ENCODE measurements at regions not wholly inside any gene's neighbourhood (a gene's known extent, or its start where the extent isn't known, plus 50 kb on each side); places are given as distances from the start of the nearest gene placed in this dataset.

- no peak for DNase-seq
- Histone ChIP-seq H3K27me3 (no peaks in the 10 kb centered on the region), H3K9me3 (no peaks in the 10 kb centered on the region), H3K36me3 (no peaks in the 10 kb centered on the region), H3K4me3 (no peak overlapping the region)
Observed at GRCh38 chr1:88029899-88030298, 654.2 kb upstream of the PKN2 start.

- DNase-seq = no peak
- Histone ChIP-seq H3K36me3 (no peaks in the 10 kb centered on the region), H3K9me3 (peaks cover 18% of the 10 kb centered on the region), H3K27me3 (no peaks in the 10 kb centered on the region), H3K4me3 (no peak overlapping the region)
Observed at GRCh38 chr1:88035578-88035977, 648.5 kb upstream of the PKN2 start.

- no peaks in the 10 kb centered on the region for H3K36me3 ChIP-seq
- no peak for DNase-seq
- H3K4me3 ChIP-seq = no peak overlapping the region
- H3K27me3 ChIP-seq = no peaks in the 10 kb centered on the region
- peaks cover 21% of the 10 kb centered on the region for H3K9me3 ChIP-seq
Observed at GRCh38 chr1:88036345-88037014, 647.6 kb upstream of the PKN2 start.

GRCh38 chr1:88039240-88039639 lies 644.8 kb upstream of the PKN2 start:
- Histone ChIP-seq H3K36me3 (no peaks in the 10 kb centered on the region), H3K4me3 (no peak overlapping the region), H3K9me3 (peaks cover 21% of the 10 kb centered on the region), H3K27me3 (no peaks in the 10 kb centered on the region)
- DNase-seq = no peak

GRCh38 chr1:88043834-88044233 lies 640.2 kb upstream of the PKN2 start:
- Histone ChIP-seq H3K27me3 (no peaks in the 10 kb centered on the region), H3K4me3 (no peak overlapping the region), H3K36me3 (no peaks in the 10 kb centered on the region), H3K9me3 (peaks cover 15% of the 10 kb centered on the region)
- no peak for DNase-seq

- no peaks in the 10 kb centered on the region for H3K36me3 ChIP-seq
- no peak for DNase-seq
Observed at GRCh38 chr1:88052167-88052566, 631.9 kb upstream of the PKN2 start.

GRCh38 chr1:88053065-88053464 lies 631.0 kb upstream of the PKN2 start:
- H3K36me3 ChIP-seq = no peaks in the 10 kb centered on the region
- no peak overlapping the region for H3K4me3 ChIP-seq
- H3K27me3 ChIP-seq = no peaks in the 10 kb centered on the region
- no peaks in the 10 kb centered on the region for H3K9me3 ChIP-seq
- DNase-seq = no peak

More at GRCh38 chr1:88052167-88052566, 631.9 kb upstream of the PKN2 start:
- Histone ChIP-seq H3K4me3 (no peak overlapping the region), H3K9me3 (no peaks in the 10 kb centered on the region), H3K27me3 (no peaks in the 10 kb centered on the region)

GRCh38 chr1:88056881-88057280 lies 627.2 kb upstream of the PKN2 start:
- DNase-seq = no peak
- H3K36me3 ChIP-seq = no peaks in the 10 kb centered on the region
- H3K9me3 ChIP-seq = no peaks in the 10 kb centered on the region
- H3K4me3 ChIP-seq = no peak overlapping the region
- no peaks in the 10 kb centered on the region for H3K27me3 ChIP-seq

- Histone ChIP-seq H3K4me3 (no peak overlapping the region), H3K27me3 (no peaks in the 10 kb centered on the region), H3K9me3 (no peaks in the 10 kb centered on the region), H3K36me3 (no peaks in the 10 kb centered on the region)
- no peak for DNase-seq
Observed at GRCh38 chr1:88058205-88058604, 625.9 kb upstream of the PKN2 start.

GRCh38 chr1:88060112-88060673 lies 623.9 kb upstream of the PKN2 start:
- no peaks in the 10 kb centered on the region for H3K36me3 ChIP-seq
- no peaks in the 10 kb centered on the region for H3K9me3 ChIP-seq
- no peak for DNase-seq
- H3K27me3 ChIP-seq = no peaks in the 10 kb centered on the region
- no peak overlapping the region for H3K4me3 ChIP-seq

- H3K4me3 ChIP-seq = no peak overlapping the region
- peak; percentile 4 for DNase-seq
- no peaks in the 10 kb centered on the region for H3K27me3 ChIP-seq
- no peaks in the 10 kb centered on the region for H3K9me3 ChIP-seq
- no peaks in the 10 kb centered on the region for H3K36me3 ChIP-seq
Observed at GRCh38 chr1:88060750-88061491, 623.2 kb upstream of the PKN2 start.

GRCh38 chr1:88061492-88062177 lies 622.4 kb upstream of the PKN2 start:
- DNase-seq = peak; percentile 50
- Histone ChIP-seq H3K9me3 (no peaks in the 10 kb centered on the region), H3K36me3 (no peaks in the 10 kb centered on the region), H3K27me3 (no peaks in the 10 kb centered on the region), H3K4me3 (no peak overlapping the region)

GRCh38 chr1:88062650-88063153 lies 621.4 kb upstream of the PKN2 start:
- H3K9me3 ChIP-seq = no peaks in the 10 kb centered on the region
- no peaks in the 10 kb centered on the region for H3K36me3 ChIP-seq
- no peaks in the 10 kb centered on the region for H3K27me3 ChIP-seq
- no peak overlapping the region for H3K4me3 ChIP-seq
- no peak for DNase-seq

- Histone ChIP-seq H3K27me3 (no peaks in the 10 kb centered on the region), H3K9me3 (no peaks in the 10 kb centered on the region), H3K36me3 (no peaks in the 10 kb centered on the region), H3K4me3 (no peak overlapping the region)
- DNase-seq = no peak
Observed at GRCh38 chr1:88063605-88064004, 620.5 kb upstream of the PKN2 start.

- Histone ChIP-seq H3K27me3 (no peaks in the 10 kb centered on the region), H3K9me3 (no peaks in the 10 kb centered on the region), H3K36me3 (no peaks in the 10 kb centered on the region), H3K4me3 (no peak overlapping the region)
- no peak for DNase-seq
Observed at GRCh38 chr1:88068407-88068960, 615.6 kb upstream of the PKN2 start.

GRCh38 chr1:88070956-88071355 lies 613.1 kb upstream of the PKN2 start:
- no peaks in the 10 kb centered on the region for H3K36me3 ChIP-seq
- no peaks in the 10 kb centered on the region for H3K9me3 ChIP-seq
- no peak for DNase-seq
- no peak overlapping the region for H3K4me3 ChIP-seq
- no peaks in the 10 kb centered on the region for H3K27me3 ChIP-seq

- Histone ChIP-seq H3K4me3 (no peak overlapping the region), H3K36me3 (no peaks in the 10 kb centered on the region), H3K9me3 (no peaks in the 10 kb centered on the region), H3K27me3 (no peaks in the 10 kb centered on the region)
- DNase-seq = no peak
Observed at GRCh38 chr1:88074661-88075060, 609.4 kb upstream of the PKN2 start.
